Prostate gland (tissue), 2 donors: ENCODE measurements at regions not wholly inside any gene's neighbourhood (a gene's known extent, or its start where the extent isn't known, plus 50 kb on each side); places are given as distances from the start of the nearest gene placed in this dataset.

Experiments used
- POLR2AphosphoS5 ChIP-seq: sonication (generic); formaldehyde crosslinking; IDR thresholded peaks from one replicate; pipeline ENCODE4 v1.6.1; 2017; ENCODE audit warnings: antibody characterized with exemption
- TF ChIP-seq, protein P1 (sequence below), 4 experiments: fragments of 200-600 bp in 2 of 4; fragments of 450-650 bp in 2 of 4; sonication (generic) in 2 of 4; IDR thresholded peaks; 1 replicate in 3 of 4; 2 replicates in 1 of 4; pipeline ENCODE4 v1.5.1; 2016 to 2019; ENCODE audit warnings: antibody characterized with exemption in 4 of 4, mild to moderate bottlenecking in 2 of 4, moderate library complexity in 2 of 4

DNA sequence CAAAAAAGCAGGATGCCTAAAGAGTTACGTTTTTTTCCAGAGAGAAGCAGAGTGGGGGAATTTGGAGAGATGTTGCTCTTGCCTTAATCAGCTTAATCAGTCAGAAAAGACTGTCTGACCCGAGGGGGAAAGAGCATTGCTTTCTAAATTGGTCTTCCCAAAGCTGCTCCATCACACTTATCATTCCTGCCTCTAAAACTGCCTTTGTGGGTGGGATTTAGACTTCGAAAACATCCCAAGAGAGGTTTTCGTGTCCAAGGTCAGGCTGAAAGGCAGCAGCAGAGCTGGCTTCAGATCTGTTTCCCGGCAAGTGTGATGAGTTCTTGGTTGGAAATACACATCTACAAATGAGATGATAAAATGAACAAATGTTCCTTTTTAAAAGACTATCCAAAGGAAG lies 155.2 kb downstream of the SH2D1A start:
- TF ChIP-seq, protein P1, sequence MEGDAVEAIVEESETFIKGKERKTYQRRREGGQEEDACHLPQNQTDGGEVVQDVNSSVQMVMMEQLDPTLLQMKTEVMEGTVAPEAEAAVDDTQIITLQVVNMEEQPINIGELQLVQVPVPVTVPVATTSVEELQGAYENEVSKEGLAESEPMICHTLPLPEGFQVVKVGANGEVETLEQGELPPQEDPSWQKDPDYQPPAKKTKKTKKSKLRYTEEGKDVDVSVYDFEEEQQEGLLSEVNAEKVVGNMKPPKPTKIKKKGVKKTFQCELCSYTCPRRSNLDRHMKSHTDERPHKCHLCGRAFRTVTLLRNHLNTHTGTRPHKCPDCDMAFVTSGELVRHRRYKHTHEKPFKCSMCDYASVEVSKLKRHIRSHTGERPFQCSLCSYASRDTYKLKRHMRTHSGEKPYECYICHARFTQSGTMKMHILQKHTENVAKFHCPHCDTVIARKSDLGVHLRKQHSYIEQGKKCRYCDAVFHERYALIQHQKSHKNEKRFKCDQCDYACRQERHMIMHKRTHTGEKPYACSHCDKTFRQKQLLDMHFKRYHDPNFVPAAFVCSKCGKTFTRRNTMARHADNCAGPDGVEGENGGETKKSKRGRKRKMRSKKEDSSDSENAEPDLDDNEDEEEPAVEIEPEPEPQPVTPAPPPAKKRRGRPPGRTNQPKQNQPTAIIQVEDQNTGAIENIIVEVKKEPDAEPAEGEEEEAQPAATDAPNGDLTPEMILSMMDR (IDR thresholded peaks at IDR 0.05), result no peak
- TF ChIP-seq POLR2AphosphoS5, result no peak
